Fibroblast of peridontal ligament (primary cell): ENCODE measurements at regions not wholly inside any gene's neighbourhood (a gene's known extent, or its start where the extent isn't known, plus 50 kb on each side); places are given as distances from the start of the nearest gene placed in this dataset.
"Not testable (repeated sequence)": the region's sequence is repeated elsewhere in the genome, so short reads cannot be mapped to it uniquely, and the experiment has no call there.

Experiments used
- DNase-seq: peaks from one replicate; pipeline ENCODE4 v3.0.0-alpha.2; 2010; ENCODE audit errors: extremely low read depth

DNA sequence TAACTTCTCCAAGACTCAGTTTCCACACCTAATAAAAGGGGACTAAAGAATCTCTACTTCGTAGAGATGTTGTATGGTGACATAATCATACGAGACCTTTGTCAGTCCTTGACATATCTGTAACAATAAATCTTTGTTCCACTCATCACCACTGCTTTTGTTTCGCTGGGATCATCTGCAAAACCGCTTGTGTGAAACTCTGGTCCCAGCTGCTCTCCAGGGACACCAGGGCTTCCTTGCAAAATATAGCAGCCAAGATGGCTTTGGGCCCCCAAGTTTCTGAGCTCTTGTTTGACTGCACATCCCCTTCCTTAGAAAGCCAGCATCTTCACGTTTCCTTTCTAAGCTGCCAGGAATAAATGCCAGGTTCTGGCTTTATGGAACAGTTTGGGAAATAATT is 110.5 kb upstream of the RRN3 start:
- not testable (repeated sequence) for DNase-seq

DNA sequence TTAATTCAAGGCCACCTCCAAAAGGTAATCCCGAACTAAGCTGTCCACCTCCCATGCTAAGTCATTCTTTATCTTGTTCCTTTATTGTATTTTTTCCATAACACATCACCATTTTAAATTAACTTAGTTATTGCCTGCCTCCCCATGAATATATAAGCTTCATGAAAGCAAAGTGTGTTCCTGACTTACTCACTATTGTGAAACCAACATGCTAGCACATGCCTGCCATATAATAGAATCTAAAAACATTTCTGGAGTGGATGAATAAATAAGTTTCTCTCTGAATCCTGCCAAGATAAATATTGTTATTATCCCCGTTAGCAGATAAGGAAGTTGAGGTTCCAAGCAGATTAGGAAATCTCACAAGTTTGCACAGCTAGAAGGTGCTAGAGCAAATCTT is 98.7 kb upstream of the RRN3 start:
- DNase-seq: not testable (repeated sequence)

GRCh38 chr16:15192197-15192596 is 98.1 kb upstream of the RRN3 start:
- DNase-seq: not testable (repeated sequence)

DNA sequence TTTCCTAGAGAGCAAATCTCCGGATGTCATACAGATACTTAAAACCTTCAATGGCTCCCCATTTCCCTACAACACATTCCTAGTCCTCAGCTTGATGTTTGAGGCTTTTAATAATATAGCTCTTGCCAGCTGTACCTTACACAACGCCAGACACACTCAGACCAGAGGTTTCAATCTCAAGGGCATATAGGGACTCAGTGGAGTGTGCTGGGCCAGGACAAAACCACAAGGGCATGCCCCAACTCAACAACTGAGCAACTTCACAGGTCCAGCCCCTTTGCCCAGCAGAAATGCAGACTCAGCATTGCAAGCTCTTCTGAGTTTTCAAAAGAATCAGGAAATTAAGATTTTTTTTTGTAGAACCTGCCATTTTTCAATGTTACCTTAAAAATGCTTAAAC is 95.4 kb upstream of the RRN3 start:
- DNase-seq: not testable (repeated sequence)
